ENCODE measurements at regions not wholly inside any gene's neighbourhood (a gene's known extent, or its start where the extent isn't known, plus 50 kb on each side); places are given as distances from the start of the nearest gene placed in this dataset.

DNA sequence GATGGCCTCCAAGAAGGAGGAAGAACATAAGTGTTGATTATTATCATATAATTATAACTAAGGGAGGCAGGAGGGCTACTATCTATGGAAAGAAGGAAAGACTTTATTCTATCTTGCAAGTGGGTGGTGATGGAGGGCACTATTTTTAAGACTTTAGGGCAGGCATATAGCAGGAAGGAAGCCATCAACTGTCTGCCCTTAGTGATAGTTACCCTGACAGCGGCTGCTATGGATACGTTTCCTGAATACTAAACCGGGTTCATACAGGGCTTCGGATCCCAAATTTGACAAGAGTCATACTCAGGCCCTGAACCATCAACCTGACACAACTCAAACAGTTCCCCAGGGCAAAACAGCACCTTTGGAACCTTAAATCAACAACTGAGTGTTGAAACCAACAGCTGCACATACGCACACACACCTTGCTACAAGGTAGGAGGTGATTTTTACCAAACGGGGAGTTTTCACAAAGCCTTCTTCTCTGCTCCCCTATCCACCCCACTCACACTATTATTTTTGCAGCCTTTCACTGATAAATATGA is 397.2 kb downstream of the OMA1 start:
- Histone ChIP-seq H3K4me3 (ENCODE audit: extremely low read depth, insufficient read depth, low read length, poor library complexity, severe bottlenecking) (no peak overlapping the region), H3K9me3 (ENCODE audit: control insufficient read depth, low read length) (no peaks in the 10 kb centered on the region), H3K4me1 (ENCODE audit: control insufficient read depth, insufficient read depth, low read length, poor library complexity, severe bottlenecking) (no peaks in the 10 kb centered on the region), H3K36me3 (ENCODE audit: control insufficient read depth, insufficient read depth, low read length) (no peaks in the 10 kb centered on the region), H3K27ac (ENCODE audit: low read depth, low read length, severe bottlenecking) (no peak overlapping the region)
- WGBS, 2 experiments (ENCODE audit: insufficient coverage in 2 of 2), result 71 to 73% methylated on average over 4 to 5 of the region's 6 CpGs

DNA sequence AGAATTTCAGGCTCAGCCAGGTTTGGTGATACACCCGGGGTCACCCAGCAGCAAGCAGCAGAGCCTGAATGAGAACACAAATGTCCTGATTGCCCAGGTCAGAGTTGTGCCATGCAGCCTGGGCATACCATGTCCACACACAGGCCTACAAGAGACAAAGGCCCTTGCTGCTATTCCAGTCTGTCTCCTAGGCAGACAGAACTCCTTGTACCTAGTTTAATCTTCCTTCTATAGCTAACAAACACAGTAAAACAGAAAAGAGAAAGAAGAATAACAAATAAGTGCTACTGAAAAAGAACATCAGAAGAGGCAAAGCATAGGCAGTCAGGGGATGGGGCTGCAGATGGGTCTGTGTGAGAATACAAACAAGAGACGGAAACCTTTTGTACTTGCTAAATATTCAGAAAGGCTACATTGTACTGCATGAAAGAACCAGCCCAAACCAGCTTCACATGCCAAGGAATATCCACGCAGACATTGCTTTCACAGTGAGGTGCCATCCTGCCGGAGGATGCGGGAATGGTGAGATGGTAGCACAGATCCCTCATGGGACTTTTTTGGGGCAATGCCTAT is 401.7 kb downstream of the OMA1 start:
- Histone ChIP-seq H3K4me1 (ENCODE audit: control insufficient read depth, insufficient read depth, low read length, poor library complexity, severe bottlenecking) (no peaks in the 10 kb centered on the region), H3K27ac (ENCODE audit: low read depth, low read length, severe bottlenecking) (no peak overlapping the region), H3K36me3 (ENCODE audit: control insufficient read depth, insufficient read depth, low read length) (no peaks in the 10 kb centered on the region), H3K9me3 (ENCODE audit: control insufficient read depth, low read length) (no peaks in the 10 kb centered on the region), H3K4me3 (ENCODE audit: extremely low read depth, insufficient read depth, low read length, poor library complexity, severe bottlenecking) (no peak overlapping the region)
- 84 to 86% methylated on average over 3 to 5 of the region's 5 CpGs for WGBS, 2 experiments (ENCODE audit: insufficient coverage in 2 of 2)

DNA sequence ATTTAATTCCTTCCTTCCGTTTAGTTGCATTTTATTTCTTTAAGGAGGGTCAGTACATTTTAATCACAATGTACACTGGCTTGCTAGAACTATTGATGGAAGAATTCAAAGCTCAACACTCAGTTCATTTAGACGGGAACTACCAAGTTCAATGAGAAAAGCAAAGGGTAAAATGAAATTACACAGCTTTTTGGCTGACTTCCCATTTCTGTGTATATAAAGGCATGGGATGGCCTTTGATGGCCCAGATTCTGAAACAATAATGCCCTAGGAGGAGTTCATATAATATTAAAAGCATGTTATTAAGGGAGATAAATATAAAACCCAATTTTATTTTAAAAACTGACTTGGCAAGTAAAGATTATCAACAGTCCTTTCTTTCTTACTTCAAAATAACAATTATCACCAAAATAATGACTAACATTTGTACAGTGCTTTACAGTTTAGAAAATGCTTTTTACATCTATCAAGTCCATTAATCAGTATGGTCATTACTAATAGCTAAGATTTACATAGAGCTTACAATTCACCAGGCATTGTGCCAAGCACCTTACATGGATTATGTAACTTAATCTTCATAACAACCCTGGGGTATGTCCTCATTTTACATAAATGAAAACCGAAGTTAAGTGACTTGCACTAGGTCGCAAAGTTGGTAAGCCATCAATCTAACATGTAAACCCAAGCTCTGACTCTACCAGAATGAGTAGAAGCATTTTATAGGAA is 402.4 kb downstream of the OMA1 start:
- H3K4me1 ChIP-seq (ENCODE audit: control insufficient read depth, insufficient read depth, low read length, poor library complexity, severe bottlenecking), result no peaks in the 10 kb centered on the region
- no peaks in the 10 kb centered on the region for H3K36me3 ChIP-seq (ENCODE audit: control insufficient read depth, insufficient read depth, low read length)
- no peaks in the 10 kb centered on the region for H3K9me3 ChIP-seq (ENCODE audit: control insufficient read depth, low read length)
- H3K27ac ChIP-seq (ENCODE audit: low read depth, low read length, severe bottlenecking), result no peak overlapping the region
- H3K4me3 ChIP-seq (ENCODE audit: extremely low read depth, insufficient read depth, low read length, poor library complexity, severe bottlenecking), result no peak overlapping the region
- 86% methylated on average over 2 of the region's 4 CpGs; no CpG with 5 or more reads in 1 of the 2 experiments for WGBS, 2 experiments (ENCODE audit: insufficient coverage in 2 of 2)

DNA sequence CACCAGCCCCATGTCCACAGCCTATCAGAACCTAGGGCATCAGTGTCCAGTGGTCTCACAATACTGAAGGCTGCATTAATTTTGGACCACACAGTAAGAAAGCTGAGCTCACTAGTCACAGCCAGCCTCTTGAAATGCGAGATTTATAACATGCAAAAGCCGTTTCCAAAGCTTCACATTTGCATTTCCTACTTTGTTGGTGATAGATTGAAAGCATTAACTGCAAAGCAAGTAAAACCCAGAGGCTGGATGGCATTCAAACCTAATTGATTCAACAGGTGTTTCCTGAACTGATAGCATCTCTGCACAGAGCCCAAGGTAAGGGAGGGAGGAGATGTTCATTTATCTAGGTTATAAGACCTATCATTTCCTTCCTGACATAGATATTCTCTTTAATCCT is 410.1 kb downstream of the OMA1 start:
- Histone ChIP-seq H3K9me3 (ENCODE audit: control insufficient read depth, low read length) (no peaks in the 10 kb centered on the region), H3K4me3 (ENCODE audit: extremely low read depth, insufficient read depth, low read length, poor library complexity, severe bottlenecking) (no peak overlapping the region), H3K27ac (ENCODE audit: low read depth, low read length, severe bottlenecking) (no peak overlapping the region), H3K36me3 (ENCODE audit: control insufficient read depth, insufficient read depth, low read length) (no peaks in the 10 kb centered on the region), H3K4me1 (ENCODE audit: control insufficient read depth, insufficient read depth, low read length, poor library complexity, severe bottlenecking) (no peaks in the 10 kb centered on the region)
- WGBS, 2 experiments (ENCODE audit: insufficient coverage in 2 of 2), result 52% methylated on average over 2 of the region's 2 CpGs; no CpG with 5 or more reads in 1 of the 2 experiments

DNA sequence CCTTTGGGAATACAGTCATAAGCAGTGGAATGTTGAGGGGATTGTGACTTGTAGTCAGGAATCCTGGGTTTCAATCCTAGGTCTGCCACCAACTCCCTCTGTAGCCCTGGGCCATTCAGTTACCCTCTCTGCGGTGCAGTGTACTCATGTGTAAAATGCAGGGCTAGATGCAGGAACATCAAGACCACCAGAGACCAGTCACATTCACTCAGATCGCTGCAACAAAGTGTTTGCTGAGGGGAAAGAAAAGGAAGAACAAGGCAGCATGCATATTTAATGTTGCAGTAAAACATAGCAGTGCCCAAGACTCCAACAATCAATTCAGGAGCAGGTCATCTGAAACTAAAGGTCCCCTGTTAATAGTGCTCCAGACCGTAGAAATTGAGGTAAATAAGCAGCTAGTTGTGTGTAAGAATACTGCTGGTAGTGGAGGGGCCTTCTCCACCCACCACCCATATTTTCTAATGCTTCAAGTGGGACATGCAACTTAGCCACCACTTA is 410.7 kb downstream of the OMA1 start:
- no peaks in the 10 kb centered on the region for H3K36me3 ChIP-seq (ENCODE audit: control insufficient read depth, insufficient read depth, low read length)
- no peaks in the 10 kb centered on the region for H3K9me3 ChIP-seq (ENCODE audit: control insufficient read depth, low read length)
- no peaks in the 10 kb centered on the region for H3K4me1 ChIP-seq (ENCODE audit: control insufficient read depth, insufficient read depth, low read length, poor library complexity, severe bottlenecking)
- WGBS, 2 experiments (ENCODE audit: insufficient coverage in 2 of 2), result 80% methylated on average over 1 of the region's 3 CpGs; no CpG with 5 or more reads in 1 of the 2 experiments
- no peak overlapping the region for H3K27ac ChIP-seq (ENCODE audit: low read depth, low read length, severe bottlenecking)
- no peak overlapping the region for H3K4me3 ChIP-seq (ENCODE audit: extremely low read depth, insufficient read depth, low read length, poor library complexity, severe bottlenecking)

DNA sequence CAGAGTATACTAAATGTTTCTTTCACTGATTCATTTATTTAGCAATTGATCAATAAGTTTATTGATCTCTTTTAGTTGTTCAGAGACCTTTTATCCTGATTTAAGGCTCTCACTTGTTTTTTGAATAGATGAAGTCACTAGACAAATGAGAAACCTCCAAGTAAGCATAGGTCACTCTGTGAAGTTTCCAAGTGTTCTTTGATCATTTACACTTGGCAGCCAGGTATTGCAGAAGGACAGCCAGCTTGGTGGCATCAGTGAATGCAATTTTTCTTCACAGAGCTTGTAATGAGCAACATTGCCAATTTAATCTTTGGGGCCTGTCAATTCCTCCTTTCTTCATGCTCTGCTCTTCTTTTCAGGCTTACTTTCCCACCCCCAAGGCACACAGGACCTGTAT is 413.0 kb downstream of the OMA1 start:
- H3K4me3 ChIP-seq (ENCODE audit: extremely low read depth, insufficient read depth, low read length, poor library complexity, severe bottlenecking), result no peak overlapping the region
- no peaks in the 10 kb centered on the region for H3K9me3 ChIP-seq (ENCODE audit: control insufficient read depth, low read length)
- H3K36me3 ChIP-seq (ENCODE audit: control insufficient read depth, insufficient read depth, low read length), result no peaks in the 10 kb centered on the region
- no peak overlapping the region for H3K27ac ChIP-seq (ENCODE audit: low read depth, low read length, severe bottlenecking)
- H3K4me1 ChIP-seq (ENCODE audit: control insufficient read depth, insufficient read depth, low read length, poor library complexity, severe bottlenecking), result no peaks in the 10 kb centered on the region

DNA sequence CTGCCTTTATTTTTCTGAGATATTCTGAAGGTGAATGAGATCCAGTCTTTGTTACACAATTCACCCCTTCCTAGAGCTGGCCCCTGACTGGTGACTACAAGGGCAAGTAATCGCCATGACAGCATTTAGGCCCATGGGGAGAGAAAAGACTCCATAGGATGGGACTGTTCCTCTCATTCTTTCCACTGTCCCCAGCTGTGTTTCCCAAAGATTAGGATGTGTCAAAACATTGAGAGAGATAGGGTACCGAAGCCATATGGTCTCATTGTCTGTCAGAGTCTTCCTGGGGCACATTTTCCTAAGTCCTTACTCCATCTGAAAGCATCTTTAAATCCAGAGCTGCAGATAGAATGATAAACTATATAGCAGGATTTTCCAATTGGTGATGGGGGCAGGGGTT is 423.5 kb downstream of the OMA1 start:
- Histone ChIP-seq H3K4me3 (ENCODE audit: extremely low read depth, insufficient read depth, low read length, poor library complexity, severe bottlenecking) (no peak overlapping the region), H3K9me3 (ENCODE audit: control insufficient read depth, low read length) (no peaks in the 10 kb centered on the region), H3K27ac (ENCODE audit: low read depth, low read length, severe bottlenecking) (no peak overlapping the region), H3K36me3 (ENCODE audit: control insufficient read depth, insufficient read depth, low read length) (no peaks in the 10 kb centered on the region), H3K4me1 (ENCODE audit: control insufficient read depth, insufficient read depth, low read length, poor library complexity, severe bottlenecking) (no peaks in the 10 kb centered on the region)
- WGBS, 2 experiments (ENCODE audit: insufficient coverage in 2 of 2), result no CpG with 5 or more reads among the region's 2 CpGs

DNA sequence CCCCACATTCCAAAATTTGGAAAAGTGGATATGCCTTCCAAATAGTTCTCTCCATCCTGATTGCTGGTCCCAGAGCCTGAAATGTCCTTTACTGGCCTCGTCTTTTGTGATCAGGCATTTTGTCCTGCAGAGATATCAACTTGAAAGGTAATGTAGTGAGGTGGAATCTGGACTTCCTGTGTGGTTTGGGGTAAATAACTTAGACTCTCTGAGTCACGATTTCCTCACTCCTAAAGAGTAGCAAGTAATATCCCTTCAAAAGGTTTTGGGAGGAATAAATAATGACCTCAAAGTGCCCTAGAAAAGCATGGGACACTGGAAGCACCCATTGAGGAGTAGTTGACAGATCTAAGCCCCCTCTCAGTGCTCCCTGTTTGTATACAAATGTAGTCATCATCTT is 426.6 kb downstream of the OMA1 start:
- H3K4me3 ChIP-seq (ENCODE audit: extremely low read depth, insufficient read depth, low read length, poor library complexity, severe bottlenecking), result no peak overlapping the region
- no peaks in the 10 kb centered on the region for H3K36me3 ChIP-seq (ENCODE audit: control insufficient read depth, insufficient read depth, low read length)
- H3K27ac ChIP-seq (ENCODE audit: low read depth, low read length, severe bottlenecking), result no peak overlapping the region
- WGBS, 2 experiments (ENCODE audit: insufficient coverage in 2 of 2), result no CpG with 5 or more reads among the region's 2 CpGs
- H3K9me3 ChIP-seq (ENCODE audit: control insufficient read depth, low read length), result peaks cover 10% of the 10 kb centered on the region
- no peaks in the 10 kb centered on the region for H3K4me1 ChIP-seq (ENCODE audit: control insufficient read depth, insufficient read depth, low read length, poor library complexity, severe bottlenecking)

DNA sequence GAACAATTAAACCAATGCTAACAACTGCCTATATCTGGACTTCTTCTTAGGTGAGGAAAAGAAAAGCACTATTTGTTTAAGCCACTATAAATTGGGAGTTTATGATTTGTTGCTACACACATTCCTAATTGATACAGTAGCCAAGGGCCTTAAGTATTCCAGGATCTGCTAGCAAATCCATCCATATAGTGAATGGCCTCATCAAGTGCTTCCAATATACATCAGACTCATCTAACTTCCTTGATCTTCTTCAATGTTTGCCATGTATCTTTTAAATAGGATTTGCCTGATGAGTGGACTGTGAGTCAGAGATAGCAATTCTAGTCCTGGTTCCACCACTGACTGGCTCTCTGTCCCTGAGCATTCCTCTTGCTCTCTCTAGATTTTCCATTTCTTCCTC is 430.2 kb downstream of the OMA1 start:
- Histone ChIP-seq H3K4me1 (ENCODE audit: control insufficient read depth, insufficient read depth, low read length, poor library complexity, severe bottlenecking) (no peaks in the 10 kb centered on the region), H3K9me3 (ENCODE audit: control insufficient read depth, low read length) (peaks cover 10% of the 10 kb centered on the region), H3K27ac (ENCODE audit: low read depth, low read length, severe bottlenecking) (no peak overlapping the region), H3K4me3 (ENCODE audit: extremely low read depth, insufficient read depth, low read length, poor library complexity, severe bottlenecking) (no peak overlapping the region), H3K36me3 (ENCODE audit: control insufficient read depth, insufficient read depth, low read length) (no peaks in the 10 kb centered on the region)

DNA sequence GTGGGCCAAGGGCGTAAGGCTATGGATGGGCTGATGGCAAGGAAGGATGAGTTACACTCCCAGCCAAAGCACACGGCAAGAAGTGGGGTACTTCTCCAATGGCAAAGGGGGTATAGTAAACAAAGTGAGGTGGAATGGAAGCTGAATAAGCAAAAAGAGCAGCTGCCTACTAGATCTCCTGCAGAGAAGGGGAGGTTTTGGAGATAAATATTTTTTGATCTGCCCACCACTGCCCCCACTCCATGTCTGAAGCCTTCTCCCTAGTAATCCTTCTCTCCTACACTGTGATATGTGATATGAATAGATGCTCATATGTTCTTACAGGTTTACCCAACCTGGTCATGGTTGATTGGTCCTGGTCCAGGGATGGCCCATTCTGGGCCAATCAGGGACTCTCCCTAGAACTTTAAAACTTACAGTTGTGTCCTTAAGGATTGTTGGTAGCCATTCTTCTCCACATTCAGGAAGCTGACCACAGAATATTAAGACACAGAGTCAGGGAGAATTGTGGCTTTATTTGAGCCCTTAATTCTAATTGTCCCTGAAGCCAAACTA is 436.8 kb downstream of the OMA1 start:
- WGBS, 2 experiments (ENCODE audit: insufficient coverage in 2 of 2), result 88 to 100% methylated on average over 2 of the region's 2 CpGs
- no peaks in the 10 kb centered on the region for H3K36me3 ChIP-seq (ENCODE audit: control insufficient read depth, insufficient read depth, low read length)
- no peaks in the 10 kb centered on the region for H3K4me1 ChIP-seq (ENCODE audit: control insufficient read depth, insufficient read depth, low read length, poor library complexity, severe bottlenecking)
- H3K9me3 ChIP-seq (ENCODE audit: control insufficient read depth, low read length), result no peaks in the 10 kb centered on the region
- no peak overlapping the region for H3K4me3 ChIP-seq (ENCODE audit: extremely low read depth, insufficient read depth, low read length, poor library complexity, severe bottlenecking)
- H3K27ac ChIP-seq (ENCODE audit: low read depth, low read length, severe bottlenecking), result no peak overlapping the region

DNA sequence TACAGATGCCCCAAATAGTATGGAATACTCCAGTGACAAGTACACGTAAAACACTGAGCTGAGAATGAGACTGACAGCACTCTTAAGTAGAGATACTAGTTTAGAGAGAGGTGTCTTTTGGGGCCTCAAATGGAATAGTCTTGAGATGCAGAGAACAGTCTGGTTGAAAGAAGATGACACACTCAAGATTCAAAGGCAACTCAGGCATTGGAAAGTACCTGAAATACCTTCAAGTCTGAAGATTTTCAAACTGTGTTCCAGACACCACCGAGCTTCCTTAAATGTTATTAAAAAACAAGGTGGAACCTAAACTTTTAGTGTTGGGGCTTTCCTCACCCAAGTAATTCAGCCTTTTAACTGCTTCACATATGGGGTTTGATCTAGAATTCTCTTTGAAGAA is 437.7 kb downstream of the OMA1 start:
- Histone ChIP-seq H3K27ac (ENCODE audit: low read depth, low read length, severe bottlenecking) (no peak overlapping the region), H3K4me3 (ENCODE audit: extremely low read depth, insufficient read depth, low read length, poor library complexity, severe bottlenecking) (no peak overlapping the region), H3K36me3 (ENCODE audit: control insufficient read depth, insufficient read depth, low read length) (no peaks in the 10 kb centered on the region), H3K9me3 (ENCODE audit: control insufficient read depth, low read length) (no peaks in the 10 kb centered on the region), H3K4me1 (ENCODE audit: control insufficient read depth, insufficient read depth, low read length, poor library complexity, severe bottlenecking) (no peaks in the 10 kb centered on the region)
- WGBS, 2 experiments (ENCODE audit: insufficient coverage in 2 of 2), result 80 to 88% methylated on average over 1 of the region's 2 CpGs
